Fibroblast of skin of left biceps (primary cell): ENCODE measurements at regions not wholly inside any gene's neighbourhood (a gene's known extent, or its start where the extent isn't known, plus 50 kb on each side); places are given as distances from the start of the nearest gene placed in this dataset.

Source experiments
- DNase-seq, 2 experiments: peaks; one replicate each; pipeline ENCODE4 v3.0.0-alpha.2; 2013; ENCODE audit warnings: low read depth in 2 of 2

DNA sequence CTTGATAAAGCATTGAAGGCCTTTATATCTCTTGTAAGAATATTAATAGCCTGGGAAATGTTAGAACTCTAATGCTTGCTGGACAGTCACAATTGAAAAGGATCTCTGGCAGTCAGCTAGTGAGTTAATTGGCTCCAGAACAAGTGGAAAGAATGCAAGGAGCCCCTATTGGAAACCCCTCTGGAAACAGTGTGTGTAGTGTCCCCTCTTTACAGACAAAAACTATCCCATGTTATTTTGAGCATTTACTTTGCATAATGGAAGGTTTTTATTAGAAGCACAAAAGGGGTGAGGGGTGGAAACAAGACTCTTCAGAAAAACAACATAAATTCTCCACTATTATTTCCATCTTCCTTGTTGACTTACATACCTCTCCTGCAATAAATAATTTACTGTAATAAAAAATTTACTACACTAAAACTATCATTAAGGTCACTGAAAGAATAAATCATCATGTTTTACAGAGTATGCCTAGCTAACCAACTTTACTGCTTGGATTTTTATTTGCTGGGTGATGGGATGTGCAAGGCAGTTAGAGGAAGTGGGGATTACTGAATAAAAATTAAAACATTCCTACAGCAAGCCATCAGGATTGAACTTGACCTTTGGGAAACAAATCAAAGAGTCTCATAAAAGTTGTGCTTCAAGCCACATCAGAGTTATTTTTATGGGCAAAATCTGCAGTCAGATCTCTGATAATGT lies 610.4 kb downstream of the TBC1D4 start:
- no peak for DNase-seq

DNA sequence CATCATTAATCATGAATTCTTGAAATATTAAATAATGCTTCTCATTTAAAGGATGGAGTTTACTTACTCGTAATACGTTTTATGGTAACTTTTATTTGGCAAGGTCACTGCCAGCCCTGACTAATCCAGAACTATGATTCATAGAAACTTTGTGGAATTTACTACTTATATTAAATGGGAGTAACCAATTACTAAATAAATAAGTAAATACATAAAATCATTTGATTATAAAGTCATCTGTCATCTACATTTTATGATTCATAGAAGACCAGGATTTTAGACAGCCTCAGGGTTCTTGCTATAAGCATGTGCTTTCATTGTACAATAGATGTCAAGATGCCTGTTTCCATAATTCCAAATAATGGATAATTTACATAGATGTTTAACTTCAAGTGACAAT lies 611.1 kb downstream of the TBC1D4 start:
- no peak for DNase-seq

- no peak for DNase-seq
Measured at GRCh38 chr13:74869846-74870245, 612.1 kb downstream of the TBC1D4 start.

GRCh38 chr13:74868049-74868448 lies 613.9 kb downstream of the TBC1D4 start:
- DNase-seq = peak; percentile 54 to 61

- no peak for DNase-seq
Measured at GRCh38 chr13:74867460-74867859, 614.5 kb downstream of the TBC1D4 start.

DNA sequence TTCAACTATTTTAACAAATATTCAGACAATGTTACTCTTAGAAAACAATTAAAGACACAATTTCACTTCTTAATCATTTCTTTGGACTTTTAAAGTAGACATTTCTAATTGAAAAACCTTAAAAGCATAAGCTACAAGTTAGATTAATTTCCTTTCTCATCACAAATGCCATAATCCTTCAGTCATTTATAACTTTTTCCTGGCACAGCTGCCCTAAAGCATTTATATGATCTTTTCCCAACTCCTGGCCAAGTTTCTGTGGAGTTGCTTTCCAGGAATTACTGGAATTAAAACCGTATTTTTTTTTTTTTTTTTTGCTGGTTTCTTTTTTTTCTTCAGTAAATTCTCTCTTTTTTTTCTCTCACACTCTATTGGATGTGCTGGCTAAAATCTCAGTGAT lies 615.9 kb downstream of the TBC1D4 start:
- DNase-seq = no peak

DNA sequence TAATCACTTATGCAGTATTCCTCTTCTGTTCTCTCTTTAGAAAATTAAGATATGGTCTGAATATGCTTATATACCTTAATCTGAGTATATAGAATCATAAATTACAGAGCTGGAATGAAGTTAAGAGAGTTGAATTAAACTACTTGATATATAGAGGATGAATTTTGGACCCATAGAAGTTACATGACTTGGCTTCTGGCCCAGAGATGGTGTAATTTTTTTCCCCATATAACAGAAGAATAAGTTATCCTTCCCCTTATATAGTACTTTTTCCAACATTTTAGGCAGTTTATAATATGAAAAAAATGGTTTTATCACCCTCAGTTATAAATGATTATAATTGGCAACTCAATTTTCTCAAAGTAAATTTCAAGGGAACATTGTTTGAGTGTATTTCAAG lies 616.3 kb downstream of the TBC1D4 start:
- DNase-seq = no peak

DNA sequence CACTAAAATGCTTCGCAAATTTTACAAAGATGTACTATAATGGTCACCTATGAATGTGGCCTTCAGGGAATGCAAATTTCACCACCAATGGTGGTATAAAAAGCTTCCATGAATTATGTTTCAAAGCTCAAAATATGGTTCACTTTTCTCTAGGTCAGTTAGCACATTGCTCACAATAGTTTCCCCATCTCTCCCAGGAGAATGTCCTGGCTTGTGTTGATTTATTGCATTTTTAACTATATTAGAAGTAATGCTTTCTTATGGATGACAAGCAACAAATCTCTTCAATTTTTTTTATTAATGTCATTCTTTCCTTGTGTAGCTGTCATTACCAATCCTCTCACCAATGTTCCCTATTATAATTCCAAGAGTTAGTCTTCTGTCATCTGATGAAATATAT lies 621.2 kb downstream of the TBC1D4 start:
- DNase-seq = no peak

GRCh38 chr13:74850893-74851292 lies 631.1 kb downstream of the TBC1D4 start:
- no peak for DNase-seq

GRCh38 chr13:74847966-74848365 lies 634.0 kb downstream of the TBC1D4 start:
- no peak for DNase-seq

DNA sequence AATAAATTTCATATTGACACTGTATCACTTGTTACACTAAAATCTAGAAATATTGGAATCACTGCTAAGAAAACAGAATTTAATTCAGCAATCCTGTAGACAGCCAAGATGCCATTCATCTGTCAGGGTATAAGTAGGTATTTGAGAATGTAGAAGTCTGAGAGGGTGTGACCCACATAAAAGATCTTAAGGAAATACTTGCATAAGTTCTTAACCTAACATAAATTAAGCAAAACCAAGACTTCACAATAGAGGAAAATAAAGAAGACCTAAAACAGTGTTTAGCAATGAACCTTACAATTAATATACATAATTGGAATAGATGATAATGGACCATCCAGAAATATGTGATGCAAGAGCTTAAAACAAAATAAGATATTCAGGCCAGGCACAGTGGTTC lies 636.2 kb downstream of the TBC1D4 start:
- no peak for DNase-seq

- DNase-seq = no peak
Measured at GRCh38 chr13:74841651-74842050, 640.3 kb downstream of the TBC1D4 start.

DNA sequence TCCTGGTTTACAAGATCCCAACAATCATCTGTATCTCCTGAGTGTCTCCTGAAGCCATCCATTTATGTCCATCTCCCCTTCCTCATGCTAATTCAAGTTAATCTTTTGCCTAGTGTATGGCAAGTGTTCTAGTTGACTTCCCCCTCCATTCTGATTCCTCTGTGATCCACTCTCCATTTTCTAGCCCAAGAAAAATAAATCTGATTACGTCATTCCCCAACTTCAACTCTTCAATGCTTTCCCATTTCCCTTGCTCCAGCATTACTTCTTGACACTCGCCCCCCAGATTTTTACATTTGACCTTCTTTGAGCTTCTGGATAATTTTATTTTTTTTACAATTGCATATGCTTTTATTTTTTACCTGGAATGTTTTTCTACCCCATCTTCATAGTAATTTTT lies 640.8 kb downstream of the TBC1D4 start:
- DNase-seq = no peak

DNA sequence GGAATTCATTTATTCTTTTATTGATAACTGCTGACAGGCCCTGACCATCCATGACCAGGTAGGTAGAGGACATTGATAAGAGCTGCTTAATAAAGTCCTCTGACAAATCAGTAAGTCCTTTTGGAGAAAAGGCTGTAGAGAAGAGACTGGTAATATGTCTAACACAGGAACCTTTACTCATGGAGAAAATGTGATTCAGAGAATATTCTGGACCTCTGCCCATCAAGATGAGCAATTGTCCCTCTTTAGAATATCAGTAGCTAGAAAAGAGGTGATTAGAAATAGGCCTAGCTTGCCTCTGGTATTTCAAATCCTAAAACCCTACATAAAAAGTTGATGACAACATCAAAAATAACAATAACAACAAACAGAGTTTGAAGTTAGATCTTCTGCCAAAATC lies 642.3 kb downstream of the TBC1D4 start:
- DNase-seq = peak; percentile 5

DNA sequence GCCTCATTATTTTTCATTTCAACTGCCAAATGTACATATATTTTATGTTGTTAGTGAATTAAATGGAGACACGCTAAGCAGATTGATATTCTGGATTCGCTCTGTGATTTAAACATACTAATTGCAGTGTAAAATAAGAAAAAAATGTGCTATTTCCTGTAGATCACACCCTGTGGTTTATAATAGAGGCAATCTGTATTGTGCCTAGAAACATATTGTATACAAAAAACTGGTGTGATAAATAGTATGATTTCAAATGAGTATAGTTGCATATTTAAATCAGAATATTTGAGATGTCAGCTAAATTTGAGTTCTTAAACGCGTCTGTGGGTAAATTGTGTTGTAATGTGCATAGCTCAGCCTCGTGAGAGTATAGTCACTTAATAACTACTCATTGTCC lies 643.9 kb downstream of the TBC1D4 start:
- DNase-seq = no peak

- no peak for DNase-seq
Measured at GRCh38 chr13:74836628-74837027, 645.3 kb downstream of the TBC1D4 start.

- no peak for DNase-seq
Measured at GRCh38 chr13:74835579-74835978, 646.4 kb downstream of the TBC1D4 start.

- no peak for DNase-seq
Measured at GRCh38 chr13:74825938-74826246, 656.1 kb downstream of the TBC1D4 start.

GRCh38 chr13:74825152-74825937 lies 656.6 kb downstream of the TBC1D4 start:
- DNase-seq = peak; percentile 52 to 57

GRCh38 chr13:74820809-74821208 lies 661.2 kb downstream of the TBC1D4 start:
- no peak for DNase-seq

DNA sequence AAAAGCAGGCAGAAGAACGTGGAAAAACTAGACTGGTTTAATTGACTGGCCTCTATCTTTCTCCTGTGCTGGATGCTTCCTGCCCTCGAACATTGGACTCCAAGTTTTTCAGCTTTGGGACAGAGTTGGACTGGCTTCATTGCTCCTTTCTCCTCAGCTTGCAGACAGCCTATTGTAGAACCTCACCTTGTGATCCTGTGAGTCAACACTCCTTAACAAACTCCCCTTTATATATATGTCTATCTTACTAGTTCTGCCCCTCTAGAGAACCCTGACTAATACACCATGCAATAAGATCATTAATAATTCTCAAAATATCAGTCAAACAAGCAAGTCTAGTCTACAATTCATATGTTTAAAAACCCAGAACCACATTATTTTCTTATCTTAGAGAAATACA lies 662.4 kb downstream of the TBC1D4 start:
- DNase-seq = no peak

DNA sequence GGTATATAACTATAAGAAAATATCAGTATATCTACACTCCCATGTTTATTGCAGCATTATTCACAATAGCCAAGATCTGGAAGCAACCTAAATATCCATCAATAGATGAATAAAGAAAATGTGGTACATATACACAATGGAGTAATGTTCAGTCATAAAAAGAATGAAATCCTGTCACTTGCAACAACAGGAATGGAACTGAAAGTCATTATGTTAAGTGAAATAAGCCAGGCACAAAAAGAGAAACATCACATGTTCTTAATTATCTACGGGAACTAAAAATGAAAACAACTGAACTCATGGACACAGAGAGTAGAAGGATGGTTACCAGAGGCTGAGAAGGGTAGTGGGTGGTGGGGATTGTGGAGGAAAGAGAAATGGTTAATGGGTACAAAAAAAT lies 665.2 kb downstream of the TBC1D4 start:
- DNase-seq = no peak

DNA sequence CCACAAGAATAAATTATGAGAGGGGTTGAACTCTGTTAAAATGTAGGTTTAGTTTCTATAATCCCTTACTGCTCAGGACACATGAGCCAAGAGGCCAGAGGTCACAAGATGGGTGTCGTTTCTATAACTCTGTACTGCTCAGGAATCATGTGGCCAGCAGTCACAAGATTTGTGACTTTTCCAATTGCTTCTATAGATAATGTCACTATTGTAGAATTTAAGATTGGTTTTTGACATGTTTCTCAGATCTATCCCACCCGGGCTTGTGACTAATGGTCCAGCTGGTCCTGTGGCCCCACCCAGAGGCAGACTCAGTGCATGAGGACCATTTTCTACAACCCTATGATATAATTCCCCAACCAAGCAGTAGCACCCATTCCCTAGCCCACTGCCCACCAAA lies 662.0 kb upstream of the KLF12 start:
- no peak for DNase-seq

DNA sequence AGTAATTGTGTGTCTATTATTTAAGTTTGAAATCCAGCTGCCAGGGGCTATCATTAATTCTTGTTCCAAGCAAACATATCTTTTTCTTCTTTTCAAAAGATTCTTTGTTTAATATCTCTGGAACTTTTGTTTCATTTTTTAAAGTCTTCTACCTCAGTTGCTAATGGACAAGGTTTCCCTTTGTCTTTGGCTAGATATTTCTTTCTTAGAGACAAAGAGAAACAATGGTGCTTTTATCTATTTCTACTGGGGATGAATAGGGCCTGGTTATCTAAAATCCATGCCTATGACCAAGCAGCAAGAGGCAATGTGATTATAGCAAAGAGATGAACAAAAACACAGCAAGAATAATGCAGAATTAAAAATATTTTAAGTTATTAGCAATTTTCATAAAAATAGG lies 661.3 kb upstream of the KLF12 start:
- no peak for DNase-seq
